Fibroblast of lung (primary cell): ENCODE measurements at regions not wholly inside any gene's neighbourhood (a gene's known extent, or its start where the extent isn't known, plus 50 kb on each side); places are given as distances from the start of the nearest gene placed in this dataset.

ENCODE experiments used
- DNase-seq, 2 donors: peaks; one replicate each; pipeline versions ENCODE4 v3.0.0 to v3.0.0-alpha.2; 2010; ENCODE audit warnings: low read depth in 2 of 2
- H2AFZ ChIP-seq: 2 replicates; pipeline ENCODE4 v1.5.1; 2012; ENCODE audit warnings: low read length, control low read depth, inconsistent platforms
- H3K27ac ChIP-seq: 2 replicates; pipeline ENCODE4 v1.5.1; 2011; ENCODE audit warnings: low read length, control low read depth; ENCODE audit not compliant: insufficient read depth
- H3K27me3 ChIP-seq: 2 replicates; pipeline ENCODE4 v1.5.1; 2011; ENCODE audit warnings: mild to moderate bottlenecking, low read length; ENCODE audit not compliant: control insufficient read depth, insufficient read depth
- H3K36me3 ChIP-seq: 2 replicates; pipeline ENCODE4 v1.5.1; 2011; ENCODE audit warnings: low read length; ENCODE audit not compliant: control insufficient read depth, insufficient read depth
- H3K4me1 ChIP-seq: 2 replicates; pipeline ENCODE4 v1.5.1; 2011; ENCODE audit warnings: low read length; ENCODE audit not compliant: control insufficient read depth, insufficient read depth; ENCODE audit errors: extremely low read depth
- H3K4me2 ChIP-seq: 2 replicates; pipeline ENCODE4 v1.5.1; 2011; ENCODE audit warnings: low read length, control low read depth; ENCODE audit not compliant: insufficient read depth; ENCODE audit errors: extremely low read depth
- H3K4me3 ChIP-seq, 4 experiments: fragments of 200-600 bp in 1 of 4; sonication (generic) in 1 of 4; replicated peaks in 1 of 4; 2 replicates each; pipeline ENCODE4 v1.5.1; 2011 to 2016; ENCODE audit warnings: low read length in 4 of 4, low read depth in 3 of 4, mild to moderate bottlenecking in 3 of 4, control low read depth in 2 of 4, inconsistent platforms in 1 of 4, mixed read lengths in 1 of 4; ENCODE audit not compliant: insufficient read depth in 1 of 4; ENCODE audit errors: control extremely low read depth in 1 of 4
- H3K79me2 ChIP-seq: 2 replicates; pipeline ENCODE4 v1.5.1; 2012; ENCODE audit warnings: mild to moderate bottlenecking, low read length, inconsistent platforms; ENCODE audit not compliant: control insufficient read depth, insufficient read depth
- H3K9ac ChIP-seq: 2 replicates; pipeline ENCODE4 v1.5.1; 2011; ENCODE audit warnings: mild to moderate bottlenecking, low read length, control low read depth; ENCODE audit not compliant: insufficient read depth
- H3K9me3 ChIP-seq: 2 replicates; pipeline ENCODE4 v1.5.1; 2012; ENCODE audit warnings: low read depth, low read length; ENCODE audit not compliant: control insufficient read depth, insufficient read depth
- H4K20me1 ChIP-seq: 2 replicates; pipeline ENCODE4 v1.5.1; 2011; ENCODE audit warnings: low read length; ENCODE audit not compliant: control insufficient read depth, insufficient read depth; ENCODE audit errors: extremely low read depth
- EZH2 ChIP-seq: IDR thresholded peaks from 2 replicates; pipeline ENCODE4 v1.5.1; 2012; ENCODE audit warnings: low read length, control low read depth, mild to moderate bottlenecking; ENCODE audit errors: missing control alignments
- TF ChIP-seq, protein P1 (sequence below), 2 donors: IDR thresholded peaks in 1 of 2; conservative IDR thresholded peaks in 1 of 2; 1 replicate in 1 of 2; 2 replicates in 1 of 2; pipeline ENCODE4 v1.5.1; 2011 to 2012; ENCODE audit warnings: low read length in 2 of 2, control low read depth in 1 of 2, inconsistent platforms in 1 of 2, low read depth in 1 of 2, mild to moderate bottlenecking in 1 of 2

DNA sequence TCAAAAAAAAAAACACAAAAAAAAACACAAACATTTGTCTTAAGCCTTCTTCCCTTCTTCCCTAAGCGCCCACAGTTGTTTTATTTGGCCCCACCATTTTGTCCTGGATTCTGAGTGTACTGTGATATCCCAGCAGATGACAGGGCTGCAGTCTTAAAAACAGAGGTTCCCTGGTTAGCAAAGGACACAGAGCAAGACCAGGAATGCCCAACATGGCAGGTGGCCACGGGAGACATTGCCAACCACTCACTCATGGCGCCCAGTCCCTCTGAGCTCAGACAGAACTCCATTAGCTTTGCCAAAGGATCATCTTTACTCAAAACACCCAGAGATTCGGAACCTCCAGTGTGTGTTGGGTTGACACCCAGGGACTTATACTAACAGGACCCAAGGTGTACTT lies 249.3 kb downstream of the MRTFB start:
- H3K79me2 ChIP-seq, result peaks cover 42% of the 10 kb centered on the region
- H3K4me3 ChIP-seq, result no peak overlapping the region
- H2AFZ ChIP-seq, result no peak overlapping the region
- H3K9ac ChIP-seq, result no peak overlapping the region
- no peak overlapping the region for H3K4me2 ChIP-seq
- DNase-seq, result no peak
- no peak for TF ChIP-seq EZH2
- TF ChIP-seq, protein P1, sequence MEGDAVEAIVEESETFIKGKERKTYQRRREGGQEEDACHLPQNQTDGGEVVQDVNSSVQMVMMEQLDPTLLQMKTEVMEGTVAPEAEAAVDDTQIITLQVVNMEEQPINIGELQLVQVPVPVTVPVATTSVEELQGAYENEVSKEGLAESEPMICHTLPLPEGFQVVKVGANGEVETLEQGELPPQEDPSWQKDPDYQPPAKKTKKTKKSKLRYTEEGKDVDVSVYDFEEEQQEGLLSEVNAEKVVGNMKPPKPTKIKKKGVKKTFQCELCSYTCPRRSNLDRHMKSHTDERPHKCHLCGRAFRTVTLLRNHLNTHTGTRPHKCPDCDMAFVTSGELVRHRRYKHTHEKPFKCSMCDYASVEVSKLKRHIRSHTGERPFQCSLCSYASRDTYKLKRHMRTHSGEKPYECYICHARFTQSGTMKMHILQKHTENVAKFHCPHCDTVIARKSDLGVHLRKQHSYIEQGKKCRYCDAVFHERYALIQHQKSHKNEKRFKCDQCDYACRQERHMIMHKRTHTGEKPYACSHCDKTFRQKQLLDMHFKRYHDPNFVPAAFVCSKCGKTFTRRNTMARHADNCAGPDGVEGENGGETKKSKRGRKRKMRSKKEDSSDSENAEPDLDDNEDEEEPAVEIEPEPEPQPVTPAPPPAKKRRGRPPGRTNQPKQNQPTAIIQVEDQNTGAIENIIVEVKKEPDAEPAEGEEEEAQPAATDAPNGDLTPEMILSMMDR (conservative IDR thresholded peaks at IDR 0.05 in 1 of 2, IDR thresholded peaks at IDR 0.05 in 1 of 2; ENCODE audit: low read depth in 1 of 2, low read length in 2 of 2), result no peak
- no peaks in the 10 kb centered on the region for H3K27me3 ChIP-seq
- no peaks in the 10 kb centered on the region for H3K9me3 ChIP-seq
- H3K4me1 ChIP-seq, result peaks cover 6% of the 10 kb centered on the region
- H3K36me3 ChIP-seq, result peaks cover 2% of the 10 kb centered on the region
- H3K27ac ChIP-seq, result no peak overlapping the region
- no peaks in the 10 kb centered on the region for H4K20me1 ChIP-seq
